Type B pancreatic cell (in vitro differentiated cells): ENCODE measurements at regions not wholly inside any gene's neighbourhood (a gene's known extent, or its start where the extent isn't known, plus 50 kb on each side); places are given as distances from the start of the nearest gene placed in this dataset.

Experiments used
- DNase-seq: peaks from one replicate; pipeline ENCODE4 v3.0.0; 2021; ENCODE audit warnings: mixed read lengths; ENCODE audit not compliant: unreplicated experiment; ENCODE audit errors: extremely low spot score
- H3K27ac Mint-ChIP-seq: 2 replicates; pipeline ENCODE4 v1.8.0; 2021; ENCODE audit warnings: mild to moderate bottlenecking, mixed read lengths
- H3K27me3 Mint-ChIP-seq: 2 replicates; pipeline ENCODE4 v1.8.0; 2021; ENCODE audit warnings: mixed read lengths
- H3K36me3 Mint-ChIP-seq: 2 replicates; pipeline ENCODE4 v1.8.0; 2021; ENCODE audit warnings: mixed read lengths
- H3K4me1 Mint-ChIP-seq: one replicate; pipeline ENCODE4 v1.8.0; 2021; ENCODE audit warnings: mixed read lengths; ENCODE audit not compliant: unreplicated experiment
- H3K4me3 Mint-ChIP-seq: 2 replicates; pipeline ENCODE4 v1.8.0; 2021; ENCODE audit warnings: mild to moderate bottlenecking, mixed read lengths
- H3K9me3 Mint-ChIP-seq: 2 replicates; pipeline ENCODE4 v1.8.0; 2021; ENCODE audit warnings: mixed read lengths
- TF ChIP-seq, protein P1 (sequence below): fragments of 200-600 bp; sonication (generic); conservative IDR thresholded peaks from 2 replicates; pipeline ENCODE4 v1.5.0; 2021; ENCODE audit warnings: antibody characterized with exemption, mild to moderate bottlenecking

GRCh38 chr14:50049093-50049492, 67.3 kb downstream of the VCPKMT start:
- H3K27ac Mint-ChIP-seq, result no peak overlapping the region
- no peaks in the 10 kb centered on the region for H3K36me3 Mint-ChIP-seq
- no peak for DNase-seq
- TF ChIP-seq, protein P1, sequence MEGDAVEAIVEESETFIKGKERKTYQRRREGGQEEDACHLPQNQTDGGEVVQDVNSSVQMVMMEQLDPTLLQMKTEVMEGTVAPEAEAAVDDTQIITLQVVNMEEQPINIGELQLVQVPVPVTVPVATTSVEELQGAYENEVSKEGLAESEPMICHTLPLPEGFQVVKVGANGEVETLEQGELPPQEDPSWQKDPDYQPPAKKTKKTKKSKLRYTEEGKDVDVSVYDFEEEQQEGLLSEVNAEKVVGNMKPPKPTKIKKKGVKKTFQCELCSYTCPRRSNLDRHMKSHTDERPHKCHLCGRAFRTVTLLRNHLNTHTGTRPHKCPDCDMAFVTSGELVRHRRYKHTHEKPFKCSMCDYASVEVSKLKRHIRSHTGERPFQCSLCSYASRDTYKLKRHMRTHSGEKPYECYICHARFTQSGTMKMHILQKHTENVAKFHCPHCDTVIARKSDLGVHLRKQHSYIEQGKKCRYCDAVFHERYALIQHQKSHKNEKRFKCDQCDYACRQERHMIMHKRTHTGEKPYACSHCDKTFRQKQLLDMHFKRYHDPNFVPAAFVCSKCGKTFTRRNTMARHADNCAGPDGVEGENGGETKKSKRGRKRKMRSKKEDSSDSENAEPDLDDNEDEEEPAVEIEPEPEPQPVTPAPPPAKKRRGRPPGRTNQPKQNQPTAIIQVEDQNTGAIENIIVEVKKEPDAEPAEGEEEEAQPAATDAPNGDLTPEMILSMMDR, result no peak
- H3K27me3 Mint-ChIP-seq, result no peaks in the 10 kb centered on the region
- H3K4me3 Mint-ChIP-seq, result no peak overlapping the region
- peaks cover 4% of the 10 kb centered on the region for H3K9me3 Mint-ChIP-seq
- peaks cover 20% of the 10 kb centered on the region for H3K4me1 Mint-ChIP-seq

DNA sequence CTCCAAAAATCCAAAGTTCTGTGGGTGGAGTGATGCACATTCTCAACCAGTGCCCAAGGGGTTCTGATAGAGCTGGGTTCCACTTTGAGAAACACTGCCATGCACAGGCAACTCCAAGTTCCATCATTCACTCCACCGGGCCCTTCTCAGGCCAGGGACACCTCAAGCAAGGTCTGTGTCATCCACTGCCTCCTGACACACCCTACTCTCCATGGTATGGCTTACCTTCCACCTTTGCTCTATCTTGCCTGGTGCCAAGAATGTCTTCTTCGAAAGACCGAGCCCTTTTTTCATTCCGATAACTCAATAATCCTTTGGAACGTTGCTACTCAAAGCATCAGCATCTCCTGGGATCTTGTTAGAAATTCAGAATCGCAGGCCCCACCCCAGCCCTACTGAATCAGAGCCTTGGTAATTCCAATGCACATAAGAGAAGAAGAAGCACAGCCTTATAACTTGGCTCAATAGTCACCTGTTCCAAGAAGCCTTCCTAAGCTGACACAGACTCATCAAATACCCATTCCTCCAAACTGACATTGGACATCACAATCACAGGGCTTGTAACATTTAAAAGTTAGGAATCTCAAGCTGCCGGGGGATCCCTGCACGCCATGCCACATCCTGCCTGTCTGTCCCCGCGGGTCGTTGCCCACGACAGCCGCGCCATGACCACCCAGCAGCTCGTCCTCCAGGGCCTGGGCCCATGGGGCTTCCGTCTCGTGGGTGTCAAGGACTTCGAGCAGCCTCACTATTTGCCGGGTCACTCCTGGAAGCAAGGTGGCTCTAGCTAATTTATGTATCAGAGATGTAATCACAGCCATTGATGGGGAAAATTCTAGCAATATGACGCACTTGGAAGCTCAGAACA, 66.4 kb downstream of the VCPKMT start:
- Mint-ChIP-seq H3K4me3 (no peak overlapping the region), H3K9me3 (peaks cover 4% of the 10 kb centered on the region), H3K27me3 (no peaks in the 10 kb centered on the region), H3K36me3 (no peaks in the 10 kb centered on the region), H3K4me1 (peaks cover 13% of the 10 kb centered on the region), H3K27ac (no peak overlapping the region)
- DNase-seq, result no peak
- TF ChIP-seq, protein P1, result no peak

DNA sequence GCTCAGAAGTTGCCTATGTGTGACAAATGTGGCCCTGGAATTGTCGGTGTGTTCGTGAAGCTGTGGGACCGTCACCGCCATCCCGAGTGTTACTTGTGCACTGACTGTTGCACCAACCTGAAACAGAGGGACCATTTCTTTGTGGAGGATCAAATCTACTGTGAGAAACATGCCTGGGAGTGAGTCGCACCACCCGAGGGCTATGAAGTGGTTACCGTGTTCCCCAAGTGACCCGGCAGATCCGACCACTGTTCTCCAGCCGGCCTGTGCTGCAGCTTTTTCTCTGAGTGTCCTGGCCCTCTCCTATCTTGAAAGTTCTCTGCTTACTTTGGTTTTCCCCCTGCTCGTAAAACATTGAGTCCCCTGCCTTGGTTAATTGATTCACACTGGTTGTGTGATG, 65.3 kb downstream of the VCPKMT start:
- no peaks in the 10 kb centered on the region for H3K36me3 Mint-ChIP-seq
- no peaks in the 10 kb centered on the region for H3K27me3 Mint-ChIP-seq
- peaks cover 4% of the 10 kb centered on the region for H3K9me3 Mint-ChIP-seq
- TF ChIP-seq, protein P1, result no peak
- no peak for DNase-seq
- H3K4me3 Mint-ChIP-seq, result no peak overlapping the region
- peaks cover 10% of the 10 kb centered on the region for H3K4me1 Mint-ChIP-seq
- no peak overlapping the region for H3K27ac Mint-ChIP-seq

- H3K9me3 Mint-ChIP-seq, result peaks cover 4% of the 10 kb centered on the region
- H3K4me1 Mint-ChIP-seq, result peaks cover 16% of the 10 kb centered on the region
- no peak overlapping the region for H3K27ac Mint-ChIP-seq
- H3K36me3 Mint-ChIP-seq, result no peaks in the 10 kb centered on the region
- TF ChIP-seq, protein P1, result no peak
- no peak overlapping the region for H3K4me3 Mint-ChIP-seq
- H3K27me3 Mint-ChIP-seq, result no peaks in the 10 kb centered on the region
- DNase-seq, result no peak
These were observed 64.7 kb downstream of the VCPKMT start for GRCh38 chr14:50051706-50052105.

GRCh38 chr14:50052517-50052916, 63.9 kb downstream of the VCPKMT start:
- DNase-seq, result no peak
- H3K27ac Mint-ChIP-seq, result no peak overlapping the region
- TF ChIP-seq, protein P1, result no peak
- H3K4me3 Mint-ChIP-seq, result no peak overlapping the region
- peaks cover 16% of the 10 kb centered on the region for H3K4me1 Mint-ChIP-seq
- no peaks in the 10 kb centered on the region for H3K36me3 Mint-ChIP-seq
- no peaks in the 10 kb centered on the region for H3K27me3 Mint-ChIP-seq
- peaks cover 4% of the 10 kb centered on the region for H3K9me3 Mint-ChIP-seq
